Mucosa of descending colon (tissue), 3 donors: ENCODE measurements at regions not wholly inside any gene's neighbourhood (a gene's known extent, or its start where the extent isn't known, plus 50 kb on each side); places are given as distances from the start of the nearest gene placed in this dataset.

Experiments
- ATAC-seq: fragments of 200-7000 bp; cut with Tn5 transposase; one replicate; pipeline ENCODE4 v1.9.1; 2020; ENCODE audit warnings: mild to moderate bottlenecking, moderate library complexity
- DNase-seq, 3 donors: peaks; one replicate each; pipeline ENCODE4 v3.0.0-alpha.2; 2020
- H3K36me3 ChIP-seq: fragments of 200-600 bp; one replicate; pipeline ENCODE4 v1.8.0; 2021; ENCODE audit warnings: low read depth, mild to moderate bottlenecking
- H3K4me1 ChIP-seq: fragments of 200-600 bp; one replicate; pipeline ENCODE4 v1.8.0; 2021; ENCODE audit warnings: low read depth, mild to moderate bottlenecking
- H3K4me3 ChIP-seq: fragments of 200-600 bp; one replicate; pipeline ENCODE4 v1.8.0; 2021; ENCODE audit warnings: mild to moderate bottlenecking
- H3K9me3 ChIP-seq: fragments of 200-600 bp; one replicate; pipeline ENCODE4 v1.8.0; 2021; ENCODE audit warnings: mild to moderate bottlenecking
- intact Hi-C, 2 donors: fragments of 100-400 bp; cut with DNase I in 1 of 2; cut with micrococcal nuclease in 1 of 2; formaldehyde crosslinking; loops; one replicate each; pipeline versions ENCODE4 v1.11.0 to v1.11.1; 2022; cut with DNase I, micrococcal nuclease
- TF ChIP-seq, protein P1 (sequence below): fragments of 200-600 bp; IDR thresholded peaks from one replicate; pipeline ENCODE4 v1.8.0; 2022; ENCODE audit warnings: antibody characterized with exemption, mild to moderate bottlenecking
- donor health status: DM: no; HTN: no; CAD: no; lungs with moderate emphysema.
- donor health status: DM: no; HTN: no; CAD: no.
- donor health status: DM: no; HTN: yes; CAD: no.

- no peaks in the 10 kb centered on the region for H3K36me3 ChIP-seq
- no peaks in the 10 kb centered on the region for H3K9me3 ChIP-seq
- H3K4me1 ChIP-seq = peaks cover 2% of the 10 kb centered on the region
- intact Hi-C loops = no loop called here
- ATAC-seq (no peak), DNase-seq (no peak)
- H3K4me3 ChIP-seq = no peak overlapping the region
- TF ChIP-seq, protein P1, sequence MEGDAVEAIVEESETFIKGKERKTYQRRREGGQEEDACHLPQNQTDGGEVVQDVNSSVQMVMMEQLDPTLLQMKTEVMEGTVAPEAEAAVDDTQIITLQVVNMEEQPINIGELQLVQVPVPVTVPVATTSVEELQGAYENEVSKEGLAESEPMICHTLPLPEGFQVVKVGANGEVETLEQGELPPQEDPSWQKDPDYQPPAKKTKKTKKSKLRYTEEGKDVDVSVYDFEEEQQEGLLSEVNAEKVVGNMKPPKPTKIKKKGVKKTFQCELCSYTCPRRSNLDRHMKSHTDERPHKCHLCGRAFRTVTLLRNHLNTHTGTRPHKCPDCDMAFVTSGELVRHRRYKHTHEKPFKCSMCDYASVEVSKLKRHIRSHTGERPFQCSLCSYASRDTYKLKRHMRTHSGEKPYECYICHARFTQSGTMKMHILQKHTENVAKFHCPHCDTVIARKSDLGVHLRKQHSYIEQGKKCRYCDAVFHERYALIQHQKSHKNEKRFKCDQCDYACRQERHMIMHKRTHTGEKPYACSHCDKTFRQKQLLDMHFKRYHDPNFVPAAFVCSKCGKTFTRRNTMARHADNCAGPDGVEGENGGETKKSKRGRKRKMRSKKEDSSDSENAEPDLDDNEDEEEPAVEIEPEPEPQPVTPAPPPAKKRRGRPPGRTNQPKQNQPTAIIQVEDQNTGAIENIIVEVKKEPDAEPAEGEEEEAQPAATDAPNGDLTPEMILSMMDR = no peak
Measured at GRCh38 chr6:1113916-1114540, 197.9 kb upstream of the FOXQ1 start.

GRCh38 chr6:1111361-1111760 lies 200.5 kb upstream of the FOXQ1 start:
- H3K36me3 ChIP-seq = no peaks in the 10 kb centered on the region
- H3K4me1 ChIP-seq = peaks cover 2% of the 10 kb centered on the region
- H3K9me3 ChIP-seq = no peaks in the 10 kb centered on the region
- DNase-seq = peak in 1 of 3 donors; percentile 26
- TF ChIP-seq, protein P1 = no peak
- intact Hi-C loops = no loop called here
- peak; percentile 25 for ATAC-seq
- H3K4me3 ChIP-seq = no peak overlapping the region

GRCh38 chr6:1110941-1111349 lies 201.0 kb upstream of the FOXQ1 start:
- H3K4me3 ChIP-seq = no peak overlapping the region
- H3K4me1 ChIP-seq = peaks cover 2% of the 10 kb centered on the region
- intact Hi-C loops = no loop called here
- no peak for DNase-seq
- no peaks in the 10 kb centered on the region for H3K9me3 ChIP-seq
- TF ChIP-seq, protein P1 = no peak
- no peak for ATAC-seq
- no peaks in the 10 kb centered on the region for H3K36me3 ChIP-seq

GRCh38 chr6:1110164-1110563 lies 201.7 kb upstream of the FOXQ1 start:
- Histone ChIP-seq H3K4me1 (peaks cover 2% of the 10 kb centered on the region), H3K4me3 (no peak overlapping the region), H3K9me3 (no peaks in the 10 kb centered on the region), H3K36me3 (no peaks in the 10 kb centered on the region)
- ATAC-seq (no peak), DNase-seq (no peak)
- TF ChIP-seq, protein P1 = no peak
- intact Hi-C loops = no loop called here

DNA sequence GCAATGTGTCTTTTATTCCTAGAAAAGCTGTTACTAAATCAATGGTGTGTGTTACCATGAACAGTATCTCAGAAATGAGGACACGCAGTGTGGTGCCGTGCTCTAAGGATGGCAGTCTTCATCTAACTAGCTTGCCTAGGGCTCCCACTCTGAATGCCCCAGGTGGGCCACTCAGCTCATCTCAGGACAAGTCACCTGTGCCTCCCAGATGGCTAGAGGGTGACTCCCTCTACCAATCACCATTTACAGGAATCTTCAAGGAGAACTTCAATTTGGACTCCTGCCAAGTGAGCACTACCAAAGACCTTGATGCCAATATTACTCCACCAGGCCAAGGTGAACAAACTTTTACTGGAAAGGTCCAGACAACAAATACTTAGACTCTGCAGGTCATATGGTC lies 202.8 kb upstream of the FOXQ1 start:
- DNase-seq = no peak
- H3K9me3 ChIP-seq = no peaks in the 10 kb centered on the region
- H3K4me1 ChIP-seq = peaks cover 2% of the 10 kb centered on the region
- H3K4me3 ChIP-seq = no peak overlapping the region
- intact Hi-C loops = no loop called here
- TF ChIP-seq, protein P1 = no peak
- H3K36me3 ChIP-seq = no peaks in the 10 kb centered on the region
- no peak for ATAC-seq

GRCh38 chr6:1108198-1108597 lies 203.7 kb upstream of the FOXQ1 start:
- no peak for DNase-seq
- intact Hi-C loops = no loop called here
- peaks cover 2% of the 10 kb centered on the region for H3K4me1 ChIP-seq
- TF ChIP-seq, protein P1 = no peak
- no peak overlapping the region for H3K4me3 ChIP-seq
- H3K9me3 ChIP-seq = no peaks in the 10 kb centered on the region
- no peaks in the 10 kb centered on the region for H3K36me3 ChIP-seq
- no peak for ATAC-seq
